ENCODE measurements at regions not wholly inside any gene's neighbourhood (a gene's known extent, or its start where the extent isn't known, plus 50 kb on each side); places are given as distances from the start of the nearest gene placed in this dataset.

DNA sequence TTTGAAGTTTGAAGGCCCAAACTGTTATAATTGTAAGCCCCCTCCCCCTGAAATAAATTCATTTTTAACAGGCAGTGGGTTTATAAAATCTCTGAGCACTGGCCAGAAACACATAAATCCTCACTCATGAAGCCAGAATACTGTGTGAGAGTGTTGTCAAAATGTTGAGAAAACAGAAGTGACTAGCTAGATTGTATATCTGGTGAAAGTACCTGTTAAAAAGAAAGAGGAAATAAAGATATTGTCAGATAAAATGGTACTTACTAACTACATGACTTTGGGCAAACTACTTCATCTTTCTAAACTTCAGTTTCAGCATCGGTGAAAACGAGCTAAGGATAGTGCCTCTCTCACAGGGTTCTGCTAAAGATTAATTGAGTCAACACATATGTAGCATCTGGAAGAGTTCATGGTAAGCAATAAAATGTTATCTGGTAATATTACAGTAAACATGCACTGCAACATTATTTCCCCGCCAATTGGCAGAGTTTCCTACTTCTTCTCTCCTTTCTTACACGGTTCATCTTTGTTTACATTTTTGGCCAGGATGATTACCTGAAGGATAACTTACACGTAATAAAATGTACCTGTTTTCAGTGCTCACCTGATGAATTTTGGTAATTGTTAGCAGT lies 202.5 kb upstream of the CHRM2 start:
- POLR2A ChIA-PET = no interaction called here
- CTCF ChIA-PET = interaction anchor here (0.6 kb wide), 1 partner anchor 22 kb away, joined by 4 read pairs; no protein-coding TSS in a partner anchor
- no peak for TF ChIP-seq ELF4 (IDR thresholded peaks at IDR 0.05)
- TF ChIP-seq ZNF384 (IDR thresholded peaks at IDR 0.05) = no peak
- TF ChIP-seq ARNT (IDR thresholded peaks at IDR 0.05) = no peak
- no peak for TF ChIP-seq SUZ12 (IDR thresholded peaks at IDR 0.05)
- no peak for TF ChIP-seq NFRKB (IDR thresholded peaks at IDR 0.05)
- TF ChIP-seq L3MBTL2 (conservative IDR thresholded peaks at IDR 0.05) = no peak
- TF ChIP-seq HDGF (IDR thresholded peaks at IDR 0.05; ENCODE audit: borderline replicate concordance) = no peak
- no peak for TF ChIP-seq FOXA1 (IDR thresholded peaks at IDR 0.05)
- no peak for TF ChIP-seq BHLHE40 (IDR thresholded peaks at IDR 0.05; ENCODE audit: borderline replicate concordance)
- no peak for TF ChIP-seq SP1 (IDR thresholded peaks at IDR 0.05)
- TF ChIP-seq, protein P1, sequence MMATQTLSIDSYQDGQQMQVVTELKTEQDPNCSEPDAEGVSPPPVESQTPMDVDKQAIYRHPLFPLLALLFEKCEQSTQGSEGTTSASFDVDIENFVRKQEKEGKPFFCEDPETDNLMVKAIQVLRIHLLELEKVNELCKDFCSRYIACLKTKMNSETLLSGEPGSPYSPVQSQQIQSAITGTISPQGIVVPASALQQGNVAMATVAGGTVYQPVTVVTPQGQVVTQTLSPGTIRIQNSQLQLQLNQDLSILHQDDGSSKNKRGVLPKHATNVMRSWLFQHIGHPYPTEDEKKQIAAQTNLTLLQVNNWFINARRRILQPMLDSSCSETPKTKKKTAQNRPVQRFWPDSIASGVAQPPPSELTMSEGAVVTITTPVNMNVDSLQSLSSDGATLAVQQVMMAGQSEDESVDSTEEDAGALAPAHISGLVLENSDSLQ (IDR thresholded peaks at IDR 0.05) = no peak
- no peak for TF ChIP-seq CTBP1 (IDR thresholded peaks at IDR 0.05; ENCODE audit: borderline replicate concordance)
- TF ChIP-seq FOXM1 (IDR thresholded peaks at IDR 0.05; ENCODE audit: borderline replicate concordance) = no peak
- no peak for TF ChIP-seq LEF1 (IDR thresholded peaks at IDR 0.05; ENCODE audit: borderline replicate concordance)
- TF ChIP-seq FOXK2 (IDR thresholded peaks at IDR 0.05) = no peak
- no peak for TF ChIP-seq TARDBP (IDR thresholded peaks at IDR 0.05)
- no peak for DNase-seq (ENCODE audit: extremely low spot score)

DNA sequence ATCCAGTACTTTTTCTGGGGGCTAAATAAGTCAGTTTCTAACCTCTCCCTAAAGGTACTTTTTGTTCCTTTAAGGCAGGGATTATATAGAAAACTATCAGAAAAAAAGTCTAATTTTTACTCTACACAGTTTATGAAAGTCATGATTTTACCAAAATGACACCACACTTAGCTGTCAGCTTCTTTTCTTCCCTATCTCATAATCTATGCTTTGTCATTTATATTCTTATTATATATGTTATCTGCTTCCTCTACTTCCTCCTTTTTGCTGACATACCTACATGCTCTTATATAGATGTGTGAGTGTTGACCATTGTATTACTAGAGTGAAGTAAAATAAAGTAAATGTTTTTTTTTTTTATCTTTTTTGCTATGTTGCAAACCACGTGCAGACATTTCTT lies 203.9 kb upstream of the CHRM2 start:
- TF ChIP-seq LEF1 (IDR thresholded peaks at IDR 0.05; ENCODE audit: borderline replicate concordance) (no peak), SP1 (IDR thresholded peaks at IDR 0.05) (no peak), FOXM1 (IDR thresholded peaks at IDR 0.05; ENCODE audit: borderline replicate concordance) (no peak), BHLHE40 (IDR thresholded peaks at IDR 0.05; ENCODE audit: borderline replicate concordance) (no peak), ZNF384 (IDR thresholded peaks at IDR 0.05) (no peak), NFRKB (IDR thresholded peaks at IDR 0.05) (no peak)
- TF ChIP-seq, protein P1 (IDR thresholded peaks at IDR 0.05) = no peak
- CTCF ChIA-PET = no interaction called here
- POLR2A ChIA-PET = no interaction called here
- DNase-seq (ENCODE audit: extremely low spot score) = no peak

- TF ChIP-seq ARNT (IDR thresholded peaks at IDR 0.05) (no peak), LEF1 (IDR thresholded peaks at IDR 0.05; ENCODE audit: borderline replicate concordance) (no peak), BHLHE40 (IDR thresholded peaks at IDR 0.05; ENCODE audit: borderline replicate concordance) (no peak), FOXK2 (IDR thresholded peaks at IDR 0.05) (no peak), SUZ12 (IDR thresholded peaks at IDR 0.05) (no peak), FOXA1 (IDR thresholded peaks at IDR 0.05) (no peak), HDGF (IDR thresholded peaks at IDR 0.05; ENCODE audit: borderline replicate concordance) (no peak), FOXM1 (IDR thresholded peaks at IDR 0.05; ENCODE audit: borderline replicate concordance) (no peak), TARDBP (IDR thresholded peaks at IDR 0.05) (no peak), CTBP1 (IDR thresholded peaks at IDR 0.05; ENCODE audit: borderline replicate concordance) (no peak), NFRKB (IDR thresholded peaks at IDR 0.05) (no peak), ELF4 (IDR thresholded peaks at IDR 0.05) (no peak), SP1 (IDR thresholded peaks at IDR 0.05) (no peak), ZNF384 (IDR thresholded peaks at IDR 0.05) (no peak), L3MBTL2 (conservative IDR thresholded peaks at IDR 0.05) (no peak)
- TF ChIP-seq, protein P1 (IDR thresholded peaks at IDR 0.05) = no peak
- DNase-seq (ENCODE audit: extremely low spot score) = no peak
- ChIA-PET POLR2A (no interaction called here), CTCF (no interaction called here)
These were observed 210.9 kb upstream of the CHRM2 start for GRCh38 chr7:136657482-136657921.

DNA sequence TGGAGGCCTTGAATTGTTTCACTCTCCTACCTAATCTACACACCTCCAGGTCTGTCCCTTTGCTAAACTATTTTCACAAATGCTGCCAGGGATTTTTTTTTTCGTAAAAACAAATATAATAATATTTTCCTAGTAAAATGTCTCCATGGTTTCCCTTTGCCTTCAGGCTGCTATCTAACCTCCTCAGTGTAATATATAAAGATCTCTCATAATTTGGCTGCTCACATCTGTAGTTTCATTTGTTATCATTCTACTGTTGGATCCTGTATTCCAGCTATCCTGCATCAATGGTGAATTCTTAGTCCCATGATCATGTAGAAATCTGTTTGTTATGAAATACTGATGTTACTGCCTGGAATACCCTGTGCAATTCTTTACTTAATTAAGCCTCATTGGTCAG lies 211.9 kb upstream of the CHRM2 start:
- POLR2A ChIA-PET = no interaction called here
- TF ChIP-seq FOXA1 (IDR thresholded peaks at IDR 0.05) (no peak), ELF4 (IDR thresholded peaks at IDR 0.05) (no peak), ARNT (IDR thresholded peaks at IDR 0.05) (no peak), SUZ12 (IDR thresholded peaks at IDR 0.05) (no peak), SP1 (IDR thresholded peaks at IDR 0.05) (no peak), LEF1 (IDR thresholded peaks at IDR 0.05; ENCODE audit: borderline replicate concordance) (no peak), L3MBTL2 (conservative IDR thresholded peaks at IDR 0.05) (no peak), FOXM1 (IDR thresholded peaks at IDR 0.05; ENCODE audit: borderline replicate concordance) (no peak)
- TF ChIP-seq, protein P1 (IDR thresholded peaks at IDR 0.05) = no peak
- CTCF ChIA-PET = no interaction called here
- DNase-seq (ENCODE audit: extremely low spot score) = no peak

- DNase-seq (ENCODE audit: extremely low spot score) = no peak
- ChIA-PET CTCF (no interaction called here), POLR2A (no interaction called here)
- TF ChIP-seq LEF1 (IDR thresholded peaks at IDR 0.05; ENCODE audit: borderline replicate concordance) (no peak), ZNF384 (IDR thresholded peaks at IDR 0.05) (no peak), FOXK2 (IDR thresholded peaks at IDR 0.05) (no peak), ARNT (IDR thresholded peaks at IDR 0.05) (no peak), FOXM1 (IDR thresholded peaks at IDR 0.05; ENCODE audit: borderline replicate concordance) (no peak), HDGF (IDR thresholded peaks at IDR 0.05; ENCODE audit: borderline replicate concordance) (no peak), BHLHE40 (IDR thresholded peaks at IDR 0.05; ENCODE audit: borderline replicate concordance) (no peak)
- TF ChIP-seq, protein P1 (IDR thresholded peaks at IDR 0.05) = no peak
These were observed 213.0 kb upstream of the CHRM2 start for GRCh38 chr7:136655414-136655813.

Measured in HEK293T (cell line).